ENCODE measurements at regions not wholly inside any gene's neighbourhood (a gene's known extent, or its start where the extent isn't known, plus 50 kb on each side); places are given as distances from the start of the nearest gene placed in this dataset.

- peak; percentile 69 for DNase-seq (ENCODE audit: low spot score)
Observed at GRCh38 chr14:101174980-101175606, 271.6 kb upstream of the RTL1 start.

DNA sequence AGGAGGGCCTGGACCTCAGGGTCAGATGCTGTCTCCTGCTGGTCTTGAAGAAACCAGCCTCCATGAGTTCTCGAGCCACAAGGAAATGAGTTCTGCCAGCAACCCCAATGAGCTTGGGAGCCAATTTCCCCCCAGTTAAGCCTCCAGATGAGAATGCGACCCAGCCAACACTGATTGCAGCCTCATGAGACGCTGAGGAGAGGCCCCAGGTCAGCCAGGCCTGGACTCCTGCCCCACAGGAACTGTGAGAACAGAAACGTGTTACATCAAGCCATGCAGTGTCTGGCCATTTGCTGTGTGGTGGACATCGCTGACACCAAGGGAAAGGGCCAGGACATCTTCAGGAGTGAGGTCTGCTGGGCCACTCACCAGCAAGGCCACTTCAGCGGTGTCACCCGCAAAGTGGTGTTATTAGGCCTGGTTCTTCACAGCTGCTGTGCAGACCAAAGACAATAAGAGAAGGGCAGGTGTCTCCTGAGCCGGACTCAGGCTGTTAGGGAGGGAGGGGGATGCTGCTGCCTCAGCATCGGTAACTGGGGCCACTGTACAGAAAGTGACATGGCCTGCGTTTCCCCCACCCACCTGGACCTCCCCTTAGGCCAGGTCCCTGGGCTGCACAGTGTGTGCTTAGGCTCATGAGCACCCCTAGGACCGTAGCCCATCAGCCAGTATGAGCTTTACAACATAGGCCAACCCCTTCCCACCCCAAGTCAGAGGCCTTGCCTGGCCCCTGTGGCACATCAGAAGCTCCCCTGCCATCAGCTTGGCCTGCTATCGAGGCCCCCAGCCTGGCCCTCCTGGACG is 272.4 kb upstream of the RTL1 start:
- DNase-seq (ENCODE audit: low spot score): peak; percentile 62

- DNase-seq (ENCODE audit: low spot score): no peak
Observed at GRCh38 chr14:101176535-101177205, 273.1 kb upstream of the RTL1 start.

DNA sequence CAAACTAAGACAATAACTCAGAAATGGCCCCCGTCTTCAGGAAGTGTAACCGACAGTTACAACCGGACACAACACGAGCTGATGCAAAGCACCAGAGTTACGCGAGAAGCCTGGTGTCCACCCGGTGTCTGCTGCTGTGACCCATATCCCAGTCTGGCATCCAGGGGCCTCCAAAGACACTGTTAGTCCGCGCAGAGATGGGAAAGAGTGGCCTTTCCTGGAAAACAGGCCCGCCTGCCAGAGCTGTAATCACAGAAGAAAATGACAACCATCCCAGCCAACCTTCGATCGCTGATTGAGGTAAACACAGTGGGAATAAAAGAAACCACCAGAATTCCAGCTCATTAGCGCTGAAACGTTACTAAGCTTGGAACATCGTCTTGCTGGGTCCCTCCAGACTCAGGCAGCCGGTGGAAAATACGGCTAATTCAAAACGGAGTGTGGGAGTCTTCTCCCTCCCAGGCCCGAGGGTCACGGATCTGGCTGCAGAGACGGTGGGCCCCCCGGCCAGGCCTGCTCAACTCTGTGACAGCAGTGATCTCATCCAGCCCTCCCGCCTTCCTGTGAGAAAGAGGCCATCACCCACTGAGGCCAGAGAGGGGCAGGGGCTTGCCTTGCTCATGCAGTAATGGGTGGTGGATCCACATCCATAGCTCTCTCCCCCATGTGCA is 273.9 kb upstream of the RTL1 start:
- DNase-seq (ENCODE audit: low spot score): peak; percentile 73

GRCh38 chr14:101178184-101179072 is 274.9 kb upstream of the RTL1 start:
- DNase-seq (ENCODE audit: low spot score): peak; percentile 64

- peak; percentile 67 for DNase-seq (ENCODE audit: low spot score)
Observed at GRCh38 chr14:101179691-101180211, 276.2 kb upstream of the RTL1 start.

- no peak for DNase-seq (ENCODE audit: low spot score)
Observed at GRCh38 chr14:101181446-101182313, 278.2 kb upstream of the RTL1 start.

GRCh38 chr14:101182476-101182875 is 279.0 kb upstream of the RTL1 start:
- no peak for DNase-seq (ENCODE audit: low spot score)

DNA sequence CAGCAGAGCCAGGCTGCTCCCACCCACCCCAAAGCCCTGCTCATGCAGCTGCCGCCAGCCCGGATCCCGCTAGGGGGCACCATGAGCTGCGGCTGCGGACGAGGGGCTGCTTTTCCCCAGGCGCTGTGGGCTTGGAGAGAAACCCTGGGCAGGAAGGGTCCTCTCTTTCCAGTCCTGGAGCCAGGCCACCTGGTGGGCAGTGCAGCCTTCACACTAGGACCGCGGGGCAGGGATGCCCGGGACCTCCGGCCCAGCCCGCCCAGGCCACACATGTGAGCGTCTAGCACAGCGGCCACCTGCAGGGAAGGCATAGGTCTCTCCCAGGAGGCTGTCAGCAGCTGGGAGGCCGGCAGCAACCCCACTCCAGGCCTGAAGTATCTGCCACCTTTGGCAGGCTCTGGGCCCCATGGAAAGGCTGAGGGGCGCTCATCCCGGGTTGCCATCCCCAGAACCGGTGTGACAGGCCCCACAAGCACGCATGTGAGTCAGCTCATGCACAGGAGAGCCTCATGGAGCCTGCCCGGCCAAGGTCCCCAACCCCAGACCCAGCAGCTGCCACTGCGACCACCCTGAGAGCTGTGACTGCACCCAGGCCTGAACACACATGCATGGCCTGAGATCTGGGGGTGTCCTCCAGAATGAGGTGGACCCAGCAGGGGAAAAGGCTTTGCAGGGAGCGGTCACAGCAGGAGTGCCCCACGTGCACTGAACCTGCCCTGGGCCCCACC is 280.0 kb upstream of the RTL1 start:
- peak; percentile 67 for DNase-seq (ENCODE audit: low spot score)

GRCh38 chr14:101184104-101184455 is 280.6 kb upstream of the RTL1 start:
- no peak for DNase-seq (ENCODE audit: low spot score)

DNA sequence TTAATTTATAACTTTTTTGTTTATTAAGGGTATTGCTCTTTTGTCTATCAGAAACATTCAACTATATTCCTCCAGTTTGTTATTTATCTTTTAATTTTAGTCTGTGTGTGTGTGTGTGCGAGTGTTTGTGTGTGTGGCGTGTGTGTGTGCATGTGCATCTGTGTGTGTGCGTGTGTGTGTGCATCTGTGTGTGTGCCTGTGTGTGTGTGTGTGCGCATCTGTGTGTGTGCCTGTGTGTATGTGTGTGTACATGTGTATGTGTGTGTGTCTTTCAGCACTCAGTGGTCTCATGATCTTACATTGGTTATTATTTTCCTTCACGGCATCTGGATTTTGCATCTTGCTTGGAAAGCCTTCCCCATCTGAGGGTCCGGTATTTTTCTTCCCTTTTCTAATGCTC is 281.1 kb upstream of the RTL1 start:
- DNase-seq (ENCODE audit: low spot score): no peak

- peak; percentile 83 for DNase-seq (ENCODE audit: low spot score)
Observed at GRCh38 chr14:101185073-101185835, 281.7 kb upstream of the RTL1 start.

- DNase-seq (ENCODE audit: low spot score): no peak
Observed at GRCh38 chr14:101185946-101186345, 282.4 kb upstream of the RTL1 start.

DNA sequence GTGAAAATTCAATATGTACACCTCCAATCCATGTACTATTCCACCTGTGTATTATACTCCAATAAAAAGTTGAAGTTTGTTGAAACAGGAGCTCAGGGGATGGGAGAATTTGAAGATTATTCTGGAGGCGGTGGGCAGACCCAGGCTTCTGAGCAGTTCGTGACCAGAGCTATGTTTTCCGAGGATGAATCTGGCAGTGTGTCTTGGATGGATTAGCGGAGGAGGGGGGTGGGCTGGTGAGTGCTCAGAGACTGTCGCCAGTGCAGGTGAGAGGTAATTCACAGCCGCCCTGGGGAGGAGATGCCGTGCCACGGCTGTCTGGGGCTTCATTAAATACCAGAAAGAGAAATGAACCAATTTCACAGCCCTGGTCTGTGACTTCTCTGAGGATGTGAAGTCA is 283.0 kb upstream of the RTL1 start:
- DNase-seq (ENCODE audit: low spot score): no peak

DNA sequence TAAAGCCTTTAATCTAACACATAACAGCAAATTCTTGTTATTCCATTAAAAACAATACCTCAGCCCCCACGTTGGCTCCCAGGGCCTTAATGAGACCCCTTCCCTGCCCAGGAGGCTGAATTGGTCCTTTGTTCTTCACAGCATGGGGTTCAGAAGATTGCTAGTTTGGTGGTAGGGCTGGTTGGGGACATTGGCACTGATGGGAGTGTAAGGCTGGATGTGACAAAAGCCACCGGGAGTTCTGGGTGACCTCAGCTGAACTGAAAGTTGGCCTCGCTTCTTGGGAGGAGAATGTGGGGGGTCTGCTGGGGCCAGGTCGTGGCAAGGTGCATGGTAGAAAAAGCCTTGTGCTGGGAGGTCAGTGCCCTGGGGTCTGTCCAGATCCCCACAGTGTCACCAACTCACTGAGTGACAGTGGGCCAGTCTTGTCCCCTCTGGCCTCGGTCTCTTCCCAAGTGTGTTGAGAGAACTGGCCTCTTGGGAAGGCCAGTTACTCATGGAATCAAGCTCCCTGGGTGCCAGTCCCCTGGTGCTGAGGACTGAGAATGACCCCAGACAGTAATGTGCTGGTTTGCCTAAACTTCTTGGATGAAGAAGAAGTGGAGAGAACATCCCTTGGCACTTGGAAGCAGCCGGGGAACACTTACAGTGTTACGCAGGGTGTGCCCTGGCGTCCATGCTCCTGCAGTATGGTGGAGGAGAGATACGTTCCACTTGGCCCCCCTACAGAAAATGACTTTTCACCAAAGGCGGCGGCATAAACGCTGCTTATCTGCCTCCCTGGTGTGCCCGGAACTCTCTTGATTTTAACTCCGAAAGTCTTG is 283.7 kb upstream of the RTL1 start:
- no peak for DNase-seq (ENCODE audit: low spot score)

DNA sequence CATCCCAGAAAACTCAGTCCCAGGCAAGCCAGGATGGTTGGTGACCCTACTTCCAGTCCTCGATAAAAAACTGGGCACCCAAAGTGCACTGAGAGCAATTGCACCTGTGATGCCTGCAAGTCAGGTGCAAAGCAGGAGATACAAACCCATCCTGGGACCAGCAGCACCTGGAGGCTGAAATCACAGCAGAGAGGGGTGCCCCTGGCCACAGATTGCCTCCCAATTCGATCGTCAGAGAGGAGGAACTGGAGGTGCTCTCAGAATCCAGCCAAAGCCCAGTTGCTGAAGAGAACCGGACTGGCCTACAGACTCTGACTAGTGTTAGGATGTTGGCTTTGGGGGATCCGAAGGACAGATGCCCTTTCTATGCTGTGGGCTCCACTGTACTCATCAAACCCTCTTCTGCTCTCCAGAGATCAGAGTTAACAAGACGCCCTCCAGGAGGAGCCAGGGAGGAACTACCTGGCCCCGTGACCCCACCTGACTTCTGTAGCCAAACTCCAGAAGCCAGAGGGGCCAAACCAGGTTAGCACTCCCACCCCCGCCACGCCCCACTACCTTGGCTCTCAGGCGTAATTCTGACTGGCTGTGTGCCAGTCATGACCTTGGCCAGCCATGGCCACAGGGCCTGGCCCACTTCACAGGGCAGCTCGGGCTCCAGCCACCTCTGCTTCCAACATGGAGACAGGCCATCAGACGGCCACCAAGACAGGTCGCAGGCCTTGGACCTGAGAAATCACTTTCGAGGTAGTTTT is 284.5 kb upstream of the RTL1 start:
- peak; percentile 60 for DNase-seq (ENCODE audit: low spot score)

GRCh38 chr14:101188571-101188915 is 285.0 kb upstream of the RTL1 start:
- peak; percentile 41 for DNase-seq (ENCODE audit: low spot score)
